GM23338 (cell line): ENCODE measurements at regions not wholly inside any gene's neighbourhood (a gene's known extent, or its start where the extent isn't known, plus 50 kb on each side); places are given as distances from the start of the nearest gene placed in this dataset.

ENCODE experiments used
- ATAC-seq: fragments of 200-7000 bp; cut with Tn5 transposase; 3 replicates; pipeline ENCODE4 v1.9.1; 2020
- DNase-seq: peaks from one replicate; pipeline ENCODE4 v3.0.0-alpha.2; 2015; ENCODE audit warnings: low spot score
- H2AFZ ChIP-seq: fragments of 200-600 bp; sonication (generic); 2 replicates; pipeline ENCODE4 v1.8.0; 2016; ENCODE audit warnings: antibody characterized with exemption, mild to moderate bottlenecking, moderate library complexity
- H3F3A ChIP-seq: fragments of 200-600 bp; sonication (generic); replicated peaks from 2 replicates; pipeline ENCODE4 v1.8.0; 2017; ENCODE audit warnings: antibody characterized with exemption, mixed run types, low read depth
- H3K27ac ChIP-seq: fragments of 200-600 bp; sonication (generic); 2 replicates; pipeline ENCODE4 v1.6.1; 2016; ENCODE audit warnings: low read depth
- H3K27me3 ChIP-seq: fragments of 200-600 bp; sonication (generic); 2 replicates; pipeline ENCODE4 v1.8.0; 2016; ENCODE audit warnings: mild to moderate bottlenecking, mixed run types, moderate library complexity; ENCODE audit not compliant: insufficient read depth
- H3K36me3 ChIP-seq: fragments of 200-600 bp; sonication (generic); 2 replicates; pipeline ENCODE4 v1.8.0; 2016; ENCODE audit warnings: mild to moderate bottlenecking; ENCODE audit not compliant: insufficient read depth
- H3K4me1 ChIP-seq: fragments of 200-600 bp; sonication (generic); 2 replicates; pipeline ENCODE4 v1.8.0; 2016; ENCODE audit warnings: mild to moderate bottlenecking, moderate library complexity; ENCODE audit not compliant: insufficient read depth
- H3K4me2 ChIP-seq: fragments of 200-600 bp; sonication (generic); 2 replicates; pipeline ENCODE4 v1.7.1; 2017; ENCODE audit warnings: mixed run types
- H3K4me3 ChIP-seq: fragments of 200-600 bp; sonication (generic); 2 replicates; pipeline ENCODE4 v1.6.1; 2016; ENCODE audit warnings: mixed run types
- H3K79me2 ChIP-seq: fragments of 200-600 bp; sonication (generic); replicated peaks from 2 replicates; pipeline ENCODE4 v1.8.0; 2017; ENCODE audit warnings: mild to moderate bottlenecking; ENCODE audit not compliant: insufficient read depth
- H3K9me2 ChIP-seq: fragments of 200-600 bp; sonication (generic); 2 replicates; pipeline ENCODE4 v1.8.0; 2017; ENCODE audit not compliant: insufficient read depth
- H4K20me1 ChIP-seq: fragments of 200-600 bp; sonication (generic); replicated peaks from 2 replicates; pipeline ENCODE4 v1.8.0; 2017; ENCODE audit warnings: mild to moderate bottlenecking; ENCODE audit not compliant: insufficient read depth
- H3K27ac Mint-ChIP-seq: 2 replicates; pipeline ENCODE4 v1.8.0; 2020; ENCODE audit warnings: inconsistent platforms, mild to moderate bottlenecking, moderate library complexity, mixed read lengths
- H3K27me3 Mint-ChIP-seq: 3 replicates; pipeline ENCODE4 v1.8.0; 2022; ENCODE audit warnings: low read depth, mild to moderate bottlenecking, moderate library complexity, mixed read lengths, inconsistent platforms; ENCODE audit not compliant: insufficient read depth, poor library complexity
- H3K36me3 Mint-ChIP-seq: 3 replicates; pipeline ENCODE4 v1.8.0; 2021; ENCODE audit warnings: low read depth, mild to moderate bottlenecking, inconsistent platforms, moderate library complexity, mixed read lengths
- H3K4me1 Mint-ChIP-seq: 3 replicates; pipeline ENCODE4 v1.8.0; 2020; ENCODE audit warnings: mild to moderate bottlenecking, inconsistent platforms, mixed read lengths
- H3K4me3 Mint-ChIP-seq: 3 replicates; pipeline ENCODE4 v1.8.0; 2021; ENCODE audit warnings: moderate library complexity, mild to moderate bottlenecking, inconsistent platforms, mixed read lengths
- H3K9me3 Mint-ChIP-seq: 3 replicates; pipeline ENCODE4 v1.8.0; 2020; ENCODE audit warnings: moderate library complexity, mild to moderate bottlenecking, inconsistent platforms, mixed read lengths
- EZH2 ChIP-seq: fragments of 200-600 bp; sonication (generic); IDR thresholded peaks from one replicate; pipeline ENCODE4 v1.8.0; 2017; ENCODE audit warnings: antibody characterized with exemption, mild to moderate bottlenecking, low read depth; ENCODE audit not compliant: unreplicated experiment
- EZH2phosphoT487 ChIP-seq: fragments of 200-600 bp; sonication (generic); IDR thresholded peaks from one replicate; pipeline ENCODE4 v1.8.1; 2018; ENCODE audit warnings: antibody characterized with exemption; ENCODE audit not compliant: unreplicated experiment
- JUNB ChIP-seq: IDR thresholded peaks from one replicate; pipeline ENCODE4 v1.6.1; 2016; ENCODE audit warnings: antibody characterized with exemption; ENCODE audit not compliant: unreplicated experiment
- NANOG ChIP-seq: IDR thresholded peaks from 2 replicates; pipeline ENCODE4 v1.6.1; 2016; ENCODE audit warnings: antibody characterized with exemption, borderline replicate concordance
- POLR2AphosphoS5 ChIP-seq: IDR thresholded peaks from 2 replicates; pipeline ENCODE4 v1.6.1; 2016; ENCODE audit warnings: antibody characterized with exemption, low read depth
- STAT1 ChIP-seq: IDR thresholded peaks from one replicate; pipeline ENCODE4 v1.6.1; 2016; ENCODE audit warnings: antibody characterized with exemption; ENCODE audit not compliant: unreplicated experiment
- ZNF114 ChIP-seq: fragments of 250-450 bp; sonication (Bioruptor Pico); IDR thresholded peaks from 2 replicates; pipeline ENCODE4 v1.5.0; 2020; ENCODE audit warnings: mild to moderate bottlenecking, moderate library complexity
- ZNF331 ChIP-seq: fragments of 250-450 bp; sonication (Bioruptor Pico); IDR thresholded peaks from 2 replicates; pipeline ENCODE4 v1.5.0; 2020; ENCODE audit warnings: low read depth, mild to moderate bottlenecking, moderate library complexity
- TF ChIP-seq, protein P1 (sequence below): fragments of 250-450 bp; sonication (Bioruptor Pico); IDR thresholded peaks from 2 replicates; pipeline ENCODE4 v1.5.0; 2020; ENCODE audit warnings: mild to moderate bottlenecking, moderate library complexity
- TF ChIP-seq, protein P2 (sequence below), 2 experiments: fragments of 200-600 bp in 1 of 2; sonication (generic) in 1 of 2; conservative IDR thresholded peaks; 2 replicates each; pipeline versions ENCODE4 v1.5.1 to v1.6.1; 2016 to 2017; ENCODE audit warnings: antibody characterized with exemption in 2 of 2, low read depth in 2 of 2, mild to moderate bottlenecking in 2 of 2, moderate library complexity in 1 of 2
- TF ChIP-seq, protein P3 (sequence below): IDR thresholded peaks from 2 replicates; pipeline ENCODE4 v1.6.1; 2016; ENCODE audit warnings: antibody characterized with exemption

DNA sequence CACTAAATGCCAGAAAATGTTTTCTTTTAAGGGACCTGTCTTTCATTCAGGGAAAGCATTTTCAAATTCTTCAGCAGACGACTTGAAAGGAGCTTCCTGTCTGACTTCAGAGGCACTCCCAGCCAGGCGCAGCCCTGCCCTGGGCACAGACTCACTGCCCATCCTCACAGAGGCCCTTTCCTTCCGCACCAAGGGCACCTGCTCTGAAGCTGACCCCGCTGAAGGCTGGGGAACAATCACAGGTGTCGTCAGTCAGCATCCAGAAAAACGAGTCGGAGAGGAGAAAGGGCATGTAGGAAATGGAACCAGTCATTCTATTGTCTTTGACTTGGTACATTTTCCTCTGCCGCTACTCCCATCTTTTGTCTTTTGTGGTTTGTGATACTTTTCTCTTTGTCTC is 125.3 kb upstream of the PARD3 start (continued):
- TF ChIP-seq, protein P1, sequence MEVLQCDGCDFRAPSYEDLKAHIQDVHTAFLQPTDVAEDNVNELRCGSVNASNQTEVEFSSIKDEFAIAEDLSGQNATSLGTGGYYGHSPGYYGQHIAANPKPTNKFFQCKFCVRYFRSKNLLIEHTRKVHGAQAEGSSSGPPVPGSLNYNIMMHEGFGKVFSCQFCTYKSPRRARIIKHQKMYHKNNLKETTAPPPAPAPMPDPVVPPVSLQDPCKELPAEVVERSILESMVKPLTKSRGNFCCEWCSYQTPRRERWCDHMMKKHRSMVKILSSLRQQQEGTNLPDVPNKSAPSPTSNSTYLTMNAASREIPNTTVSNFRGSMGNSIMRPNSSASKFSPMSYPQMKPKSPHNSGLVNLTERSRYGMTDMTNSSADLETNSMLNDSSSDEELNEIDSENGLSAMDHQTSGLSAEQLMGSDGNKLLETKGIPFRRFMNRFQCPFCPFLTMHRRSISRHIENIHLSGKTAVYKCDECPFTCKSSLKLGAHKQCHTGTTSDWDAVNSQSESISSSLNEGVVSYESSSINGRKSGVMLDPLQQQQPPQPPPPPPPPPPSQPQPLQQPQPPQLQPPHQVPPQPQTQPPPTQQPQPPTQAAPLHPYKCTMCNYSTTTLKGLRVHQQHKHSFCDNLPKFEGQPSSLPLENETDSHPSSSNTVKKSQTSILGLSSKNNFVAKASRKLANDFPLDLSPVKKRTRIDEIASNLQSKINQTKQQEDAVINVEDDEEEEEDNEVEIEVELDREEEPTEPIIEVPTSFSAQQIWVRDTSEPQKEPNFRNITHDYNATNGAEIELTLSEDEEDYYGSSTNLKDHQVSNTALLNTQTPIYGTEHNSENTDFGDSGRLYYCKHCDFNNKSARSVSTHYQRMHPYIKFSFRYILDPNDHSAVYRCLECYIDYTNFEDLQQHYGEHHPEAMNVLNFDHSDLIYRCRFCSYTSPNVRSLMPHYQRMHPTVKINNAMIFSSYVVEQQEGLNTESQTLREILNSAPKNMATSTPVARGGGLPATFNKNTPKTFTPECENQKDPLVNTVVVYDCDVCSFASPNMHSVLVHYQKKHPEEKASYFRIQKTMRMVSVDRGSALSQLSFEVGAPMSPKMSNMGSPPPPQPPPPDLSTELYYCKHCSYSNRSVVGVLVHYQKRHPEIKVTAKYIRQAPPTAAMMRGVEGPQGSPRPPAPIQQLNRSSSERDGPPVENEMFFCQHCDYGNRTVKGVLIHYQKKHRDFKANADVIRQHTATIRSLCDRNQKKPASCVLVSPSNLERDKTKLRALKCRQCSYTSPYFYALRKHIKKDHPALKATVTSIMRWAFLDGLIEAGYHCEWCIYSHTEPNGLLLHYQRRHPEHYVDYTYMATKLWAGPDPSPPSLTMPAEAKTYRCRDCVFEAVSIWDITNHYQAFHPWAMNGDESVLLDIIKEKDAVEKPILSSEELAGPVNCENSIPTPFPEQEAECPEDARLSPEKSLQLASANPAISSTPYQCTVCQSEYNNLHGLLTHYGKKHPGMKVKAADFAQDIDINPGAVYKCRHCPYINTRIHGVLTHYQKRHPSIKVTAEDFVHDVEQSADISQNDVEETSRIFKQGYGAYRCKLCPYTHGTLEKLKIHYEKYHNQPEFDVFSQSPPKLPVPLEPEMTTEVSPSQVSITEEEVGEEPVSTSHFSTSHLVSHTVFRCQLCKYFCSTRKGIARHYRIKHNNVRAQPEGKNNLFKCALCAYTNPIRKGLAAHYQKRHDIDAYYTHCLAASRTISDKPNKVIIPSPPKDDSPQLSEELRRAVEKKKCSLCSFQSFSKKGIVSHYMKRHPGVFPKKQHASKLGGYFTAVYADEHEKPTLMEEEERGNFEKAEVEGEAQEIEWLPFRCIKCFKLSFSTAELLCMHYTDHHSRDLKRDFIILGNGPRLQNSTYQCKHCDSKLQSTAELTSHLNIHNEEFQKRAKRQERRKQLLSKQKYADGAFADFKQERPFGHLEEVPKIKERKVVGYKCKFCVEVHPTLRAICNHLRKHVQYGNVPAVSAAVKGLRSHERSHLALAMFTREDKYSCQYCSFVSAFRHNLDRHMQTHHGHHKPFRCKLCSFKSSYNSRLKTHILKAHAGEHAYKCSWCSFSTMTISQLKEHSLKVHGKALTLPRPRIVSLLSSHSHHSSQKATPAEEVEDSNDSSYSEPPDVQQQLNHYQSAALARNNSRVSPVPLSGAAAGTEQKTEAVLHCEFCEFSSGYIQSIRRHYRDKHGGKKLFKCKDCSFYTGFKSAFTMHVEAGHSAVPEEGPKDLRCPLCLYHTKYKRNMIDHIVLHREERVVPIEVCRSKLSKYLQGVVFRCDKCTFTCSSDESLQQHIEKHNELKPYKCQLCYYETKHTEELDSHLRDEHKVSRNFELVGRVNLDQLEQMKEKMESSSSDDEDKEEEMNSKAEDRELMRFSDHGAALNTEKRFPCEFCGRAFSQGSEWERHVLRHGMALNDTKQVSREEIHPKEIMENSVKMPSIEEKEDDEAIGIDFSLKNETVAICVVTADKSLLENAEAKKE (CRISPR knock-in tag): no peak
- TF ChIP-seq, protein P2, sequence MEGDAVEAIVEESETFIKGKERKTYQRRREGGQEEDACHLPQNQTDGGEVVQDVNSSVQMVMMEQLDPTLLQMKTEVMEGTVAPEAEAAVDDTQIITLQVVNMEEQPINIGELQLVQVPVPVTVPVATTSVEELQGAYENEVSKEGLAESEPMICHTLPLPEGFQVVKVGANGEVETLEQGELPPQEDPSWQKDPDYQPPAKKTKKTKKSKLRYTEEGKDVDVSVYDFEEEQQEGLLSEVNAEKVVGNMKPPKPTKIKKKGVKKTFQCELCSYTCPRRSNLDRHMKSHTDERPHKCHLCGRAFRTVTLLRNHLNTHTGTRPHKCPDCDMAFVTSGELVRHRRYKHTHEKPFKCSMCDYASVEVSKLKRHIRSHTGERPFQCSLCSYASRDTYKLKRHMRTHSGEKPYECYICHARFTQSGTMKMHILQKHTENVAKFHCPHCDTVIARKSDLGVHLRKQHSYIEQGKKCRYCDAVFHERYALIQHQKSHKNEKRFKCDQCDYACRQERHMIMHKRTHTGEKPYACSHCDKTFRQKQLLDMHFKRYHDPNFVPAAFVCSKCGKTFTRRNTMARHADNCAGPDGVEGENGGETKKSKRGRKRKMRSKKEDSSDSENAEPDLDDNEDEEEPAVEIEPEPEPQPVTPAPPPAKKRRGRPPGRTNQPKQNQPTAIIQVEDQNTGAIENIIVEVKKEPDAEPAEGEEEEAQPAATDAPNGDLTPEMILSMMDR (conservative IDR thresholded peaks at IDR 0.05; ENCODE audit: low read depth in 2 of 2): no peak
- no peak for TF ChIP-seq POLR2AphosphoS5

DNA sequence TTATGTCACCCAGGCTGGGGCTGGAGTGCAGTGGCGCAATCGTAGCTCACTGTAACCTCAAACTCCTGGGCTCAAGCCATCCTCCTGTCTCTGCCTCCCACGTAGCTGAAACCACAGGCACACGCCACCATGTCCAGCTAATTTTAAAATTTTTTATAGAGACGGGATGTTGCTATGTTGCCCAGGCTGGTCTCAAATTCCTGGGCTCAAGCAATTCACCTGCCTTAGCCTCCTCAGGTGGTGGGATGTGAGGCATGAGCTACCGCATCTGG is 123.2 kb upstream of the PARD3 start:
- Mint-ChIP-seq H3K27me3 (peaks cover 19% of the 10 kb centered on the region), H3K4me3 (no peak overlapping the region), H3K4me1 (peaks cover 26% of the 10 kb centered on the region), H3K27ac (no peak overlapping the region), H3K9me3 (peaks cover 5% of the 10 kb centered on the region; the same call in 2 of the 3 replicates), H3K36me3 (no peaks in the 10 kb centered on the region)
- no peaks in the 10 kb centered on the region for H3K36me3 ChIP-seq
- no peak overlapping the region for H3K4me2 ChIP-seq
- H3K27ac ChIP-seq: no peak overlapping the region
- no peaks in the 10 kb centered on the region for H3K79me2 ChIP-seq
- H3F3A ChIP-seq: no peaks in the 10 kb centered on the region
- H3K4me3 ChIP-seq: no peak overlapping the region
- H3K9me2 ChIP-seq: no peaks in the 10 kb centered on the region; the same call in 1 of the 2 replicates
- peak overlapping the region; percentile 18; the same call in 1 of the 2 replicates for H2AFZ ChIP-seq
- 0 out of 2 replicates have a peak, but pooled peaks cover 10% of the 10 kb centered on the region for H3K4me1 ChIP-seq
- TF ChIP-seq JUNB: no peak
- TF ChIP-seq STAT1: no peak
- no peak for TF ChIP-seq EZH2
- TF ChIP-seq, protein P2 (conservative IDR thresholded peaks at IDR 0.05; ENCODE audit: low read depth in 2 of 2): no peak
- no peak for TF ChIP-seq NANOG
- TF ChIP-seq EZH2phosphoT487: no peak
- no peak for TF ChIP-seq ZNF114 (CRISPR knock-in tag)
- TF ChIP-seq ZNF331 (CRISPR knock-in tag): no peak
- TF ChIP-seq, protein P3, sequence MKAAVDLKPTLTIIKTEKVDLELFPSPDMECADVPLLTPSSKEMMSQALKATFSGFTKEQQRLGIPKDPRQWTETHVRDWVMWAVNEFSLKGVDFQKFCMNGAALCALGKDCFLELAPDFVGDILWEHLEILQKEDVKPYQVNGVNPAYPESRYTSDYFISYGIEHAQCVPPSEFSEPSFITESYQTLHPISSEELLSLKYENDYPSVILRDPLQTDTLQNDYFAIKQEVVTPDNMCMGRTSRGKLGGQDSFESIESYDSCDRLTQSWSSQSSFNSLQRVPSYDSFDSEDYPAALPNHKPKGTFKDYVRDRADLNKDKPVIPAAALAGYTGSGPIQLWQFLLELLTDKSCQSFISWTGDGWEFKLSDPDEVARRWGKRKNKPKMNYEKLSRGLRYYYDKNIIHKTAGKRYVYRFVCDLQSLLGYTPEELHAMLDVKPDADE: no peak
- ATAC-seq (no peak), DNase-seq (no peak)
- no peaks in the 10 kb centered on the region for H4K20me1 ChIP-seq
- no peaks in the 10 kb centered on the region for H3K27me3 ChIP-seq
